ENCODE measurements at regions not wholly inside any gene's neighbourhood (a gene's known extent, or its start where the extent isn't known, plus 50 kb on each side); places are given as distances from the start of the nearest gene placed in this dataset.
A peak's percentile ranks its signal among the peaks of the same experiment; 100 is the strongest.

DNA sequence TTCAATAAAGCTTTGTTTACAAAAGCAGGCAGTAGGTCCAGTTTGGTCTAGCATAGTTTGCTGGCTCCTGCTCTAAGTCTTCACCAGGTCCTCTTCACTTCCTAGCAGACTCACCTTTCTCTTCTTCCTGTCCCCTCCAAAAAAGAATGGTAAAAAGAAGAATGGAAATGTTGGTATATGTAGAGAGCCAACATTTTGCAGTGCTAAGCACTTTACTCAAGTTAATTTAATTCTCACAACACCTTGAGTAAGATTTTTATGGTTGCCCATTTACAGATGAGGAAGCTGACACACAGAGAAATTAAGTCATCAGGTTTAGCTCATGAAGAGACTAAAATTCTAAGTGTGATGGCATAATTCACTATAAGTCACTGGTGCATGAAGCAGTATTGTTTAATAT lies 230.1 kb upstream of the PRICKLE2 start:
- Histone ChIP-seq H3K23ac (ENCODE audit: low read depth, low read length, poor library complexity) (no peak overlapping the region), H3K4me1 (ENCODE audit: control insufficient read depth in 2 of 2, insufficient read depth in 1 of 2, low read depth in 1 of 2, low read length in 2 of 2) (peaks cover 6 to 20% of the 10 kb centered on the region in 2 donors)

DNA sequence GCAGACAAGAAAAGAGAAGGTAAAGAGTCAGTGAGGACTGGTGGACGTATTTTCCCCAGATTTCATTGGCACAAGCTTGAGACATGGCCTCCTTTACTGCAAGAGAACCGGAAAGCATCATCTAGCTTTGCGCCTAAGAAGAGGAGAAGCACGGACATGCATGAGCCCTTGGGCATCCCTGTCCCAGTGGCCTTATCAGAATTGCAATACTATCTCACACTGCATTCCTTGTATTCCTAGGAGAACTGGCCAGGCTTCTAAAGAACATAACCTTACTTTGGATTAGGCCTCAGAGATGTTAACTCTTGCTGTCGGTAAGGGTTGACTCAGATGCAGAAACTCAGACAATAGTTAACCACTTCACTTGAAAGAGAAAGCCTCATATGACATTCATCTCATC lies 229.5 kb upstream of the PRICKLE2 start:
- Histone ChIP-seq H3K14ac (ENCODE audit: low read length) (no peak overlapping the region), H2BK12ac (ENCODE audit: low read length) (no peak overlapping the region), H2AFZ (ENCODE audit: low read length) (no peak overlapping the region), H3K4me2 (ENCODE audit: insufficient read depth, low read length, poor library complexity, severe bottlenecking) (no peak overlapping the region), H4K91ac (ENCODE audit: low read depth, low read length, poor library complexity) (no peak overlapping the region), H3K23ac (ENCODE audit: low read depth, low read length, poor library complexity) (no peak overlapping the region), H3K4me1 (ENCODE audit: control insufficient read depth in 2 of 2, insufficient read depth in 1 of 2, low read depth in 1 of 2, low read length in 2 of 2) (peaks cover 6 to 21% of the 10 kb centered on the region in 2 donors), H3K4ac (ENCODE audit: low read length) (no peak overlapping the region), H3K27me3 (ENCODE audit: control insufficient read depth in 3 of 3, insufficient read depth in 3 of 3, low read depth in 1 of 3, low read length in 3 of 3) (no peaks in the 10 kb centered on the region), H3K9me3 (replicated peaks in 1 of 2; ENCODE audit: control insufficient read depth in 2 of 2, insufficient read depth in 1 of 2, low read depth in 1 of 2, low read length in 2 of 2) (no peaks in the 10 kb centered on the region), H3K18ac (ENCODE audit: low read length) (no peak overlapping the region), H2AK5ac (ENCODE audit: low read depth, low read length) (no peak overlapping the region), H3K27ac (replicated peaks; ENCODE audit: low read length) (no peak overlapping the region), H2BK15ac (ENCODE audit: low read length) (no peak overlapping the region), H3K9ac (ENCODE audit: low read depth, low read length, poor library complexity) (no peak overlapping the region), H3K36me3 (replicated peaks in 1 of 2; ENCODE audit: control insufficient read depth in 2 of 2, insufficient read depth in 2 of 2, low read length in 2 of 2) (no peaks in the 10 kb centered on the region), H4K8ac (ENCODE audit: low read depth, low read length) (no peak overlapping the region), H2BK5ac (ENCODE audit: low read length) (no peak overlapping the region), H3K79me1 (ENCODE audit: low read depth, low read length) (no peaks in the 10 kb centered on the region), H3K4me3 (ENCODE audit: low read length in 2 of 2) (no peak overlapping the region), H2BK120ac (ENCODE audit: low read depth, low read length) (no peak overlapping the region)
- no peak for DNase-seq (ENCODE audit: low spot score)
- WGBS, 2 donors (ENCODE audit: extremely low coverage in 2 of 2, insufficient read length in 2 of 2, insufficient replicate concordance in 1 of 2), result no CpG with 5 or more reads among the region's 5 CpGs

More for the DNA sequence above, 230.1 kb upstream of the PRICKLE2 start:
- H2BK5ac ChIP-seq (ENCODE audit: low read length), result no peak overlapping the region
- no peak overlapping the region for H3K9ac ChIP-seq (ENCODE audit: low read depth, low read length, poor library complexity)
- H2BK120ac ChIP-seq (ENCODE audit: low read depth, low read length), result no peak overlapping the region
- H3K18ac ChIP-seq (ENCODE audit: low read length), result no peak overlapping the region
- no peak overlapping the region for H3K4ac ChIP-seq (ENCODE audit: low read length)
- no peak overlapping the region for H2BK12ac ChIP-seq (ENCODE audit: low read length)
- H4K8ac ChIP-seq (ENCODE audit: low read depth, low read length), result no peak overlapping the region
- no peaks in the 10 kb centered on the region for H3K9me3 ChIP-seq (replicated peaks in 1 of 2; ENCODE audit: control insufficient read depth in 2 of 2, insufficient read depth in 1 of 2, low read depth in 1 of 2, low read length in 2 of 2)
- H3K27me3 ChIP-seq (ENCODE audit: control insufficient read depth in 3 of 3, insufficient read depth in 3 of 3, low read depth in 1 of 3, low read length in 3 of 3), result no peaks in the 10 kb centered on the region
- no peak overlapping the region for H3K14ac ChIP-seq (ENCODE audit: low read length)
- no peak overlapping the region for H3K4me3 ChIP-seq (ENCODE audit: low read length in 2 of 2)
- no peak overlapping the region for H3K4me2 ChIP-seq (ENCODE audit: insufficient read depth, low read length, poor library complexity, severe bottlenecking)
- DNase-seq (ENCODE audit: low spot score), result no peak
- no peak overlapping the region for H2BK15ac ChIP-seq (ENCODE audit: low read length)
- no peak overlapping the region for H2AK5ac ChIP-seq (ENCODE audit: low read depth, low read length)
- H4K91ac ChIP-seq (ENCODE audit: low read depth, low read length, poor library complexity), result no peak overlapping the region
- no peak overlapping the region for H3K27ac ChIP-seq (replicated peaks; ENCODE audit: low read length)
- H3K36me3 ChIP-seq (replicated peaks in 1 of 2; ENCODE audit: control insufficient read depth in 2 of 2, insufficient read depth in 2 of 2, low read length in 2 of 2), result no peaks in the 10 kb centered on the region
- H2AFZ ChIP-seq (ENCODE audit: low read length), result no peak overlapping the region
- no peaks in the 10 kb centered on the region for H3K79me1 ChIP-seq (ENCODE audit: low read depth, low read length)

DNA sequence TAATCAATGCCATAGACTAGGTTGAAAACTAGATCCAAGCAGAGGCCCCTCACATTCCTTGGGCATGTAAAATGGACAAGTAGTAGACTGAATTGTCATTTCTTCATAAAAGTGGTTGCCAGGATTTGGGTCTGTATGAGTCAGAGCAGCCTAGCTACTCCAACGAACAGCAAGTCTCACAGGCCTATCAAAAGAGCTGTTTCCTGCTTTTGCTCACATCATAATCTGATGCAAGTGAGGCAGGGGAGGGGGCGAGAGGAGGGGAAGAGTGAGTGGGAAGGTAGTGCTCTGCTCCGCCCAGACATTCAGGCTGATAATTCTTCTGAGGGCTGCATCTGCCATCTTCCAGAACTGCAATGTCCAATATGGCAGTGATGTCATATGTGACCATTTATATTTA lies 228.9 kb upstream of the PRICKLE2 start:
- H3K4me3 ChIP-seq (ENCODE audit: low read length in 2 of 2), result no peak overlapping the region
- H3K14ac ChIP-seq (ENCODE audit: low read length), result no peak overlapping the region
- no peak overlapping the region for H3K18ac ChIP-seq (ENCODE audit: low read length)
- no CpG with 5 or more reads among the region's 3 CpGs for WGBS, 2 donors (ENCODE audit: extremely low coverage in 2 of 2, insufficient read length in 2 of 2, insufficient replicate concordance in 1 of 2)
- DNase-seq (ENCODE audit: low spot score), result no peak
- H2AFZ ChIP-seq (ENCODE audit: low read length), result peak overlapping the region; percentile 54
- no peak overlapping the region for H3K4ac ChIP-seq (ENCODE audit: low read length)
- no peaks in the 10 kb centered on the region for H3K27me3 ChIP-seq (ENCODE audit: control insufficient read depth in 3 of 3, insufficient read depth in 3 of 3, low read depth in 1 of 3, low read length in 3 of 3)
- no peak overlapping the region for H2BK5ac ChIP-seq (ENCODE audit: low read length)
- H2BK12ac ChIP-seq (ENCODE audit: low read length), result no peak overlapping the region
- H3K9ac ChIP-seq (ENCODE audit: low read depth, low read length, poor library complexity), result no peak overlapping the region
- no peak overlapping the region for H2BK15ac ChIP-seq (ENCODE audit: low read length)
- no peak overlapping the region for H2AK5ac ChIP-seq (ENCODE audit: low read depth, low read length)
- H3K9me3 ChIP-seq (replicated peaks in 1 of 2; ENCODE audit: control insufficient read depth in 2 of 2, insufficient read depth in 1 of 2, low read depth in 1 of 2, low read length in 2 of 2), result no peaks in the 10 kb centered on the region
- H4K8ac ChIP-seq (ENCODE audit: low read depth, low read length), result no peak overlapping the region
- H3K27ac ChIP-seq (replicated peaks; ENCODE audit: low read length), result no peak overlapping the region
- H4K91ac ChIP-seq (ENCODE audit: low read depth, low read length, poor library complexity), result no peak overlapping the region
- no peak overlapping the region for H3K23ac ChIP-seq (ENCODE audit: low read depth, low read length, poor library complexity)
- H3K4me2 ChIP-seq (ENCODE audit: insufficient read depth, low read length, poor library complexity, severe bottlenecking), result no peak overlapping the region
- no peak overlapping the region for H2BK120ac ChIP-seq (ENCODE audit: low read depth, low read length)
- H3K4me1 ChIP-seq (ENCODE audit: control insufficient read depth in 2 of 2, insufficient read depth in 1 of 2, low read depth in 1 of 2, low read length in 2 of 2), result peaks cover 6 to 21% of the 10 kb centered on the region in 2 donors
- no peaks in the 10 kb centered on the region for H3K36me3 ChIP-seq (replicated peaks in 1 of 2; ENCODE audit: control insufficient read depth in 2 of 2, insufficient read depth in 2 of 2, low read length in 2 of 2)
- no peaks in the 10 kb centered on the region for H3K79me1 ChIP-seq (ENCODE audit: low read depth, low read length)

DNA sequence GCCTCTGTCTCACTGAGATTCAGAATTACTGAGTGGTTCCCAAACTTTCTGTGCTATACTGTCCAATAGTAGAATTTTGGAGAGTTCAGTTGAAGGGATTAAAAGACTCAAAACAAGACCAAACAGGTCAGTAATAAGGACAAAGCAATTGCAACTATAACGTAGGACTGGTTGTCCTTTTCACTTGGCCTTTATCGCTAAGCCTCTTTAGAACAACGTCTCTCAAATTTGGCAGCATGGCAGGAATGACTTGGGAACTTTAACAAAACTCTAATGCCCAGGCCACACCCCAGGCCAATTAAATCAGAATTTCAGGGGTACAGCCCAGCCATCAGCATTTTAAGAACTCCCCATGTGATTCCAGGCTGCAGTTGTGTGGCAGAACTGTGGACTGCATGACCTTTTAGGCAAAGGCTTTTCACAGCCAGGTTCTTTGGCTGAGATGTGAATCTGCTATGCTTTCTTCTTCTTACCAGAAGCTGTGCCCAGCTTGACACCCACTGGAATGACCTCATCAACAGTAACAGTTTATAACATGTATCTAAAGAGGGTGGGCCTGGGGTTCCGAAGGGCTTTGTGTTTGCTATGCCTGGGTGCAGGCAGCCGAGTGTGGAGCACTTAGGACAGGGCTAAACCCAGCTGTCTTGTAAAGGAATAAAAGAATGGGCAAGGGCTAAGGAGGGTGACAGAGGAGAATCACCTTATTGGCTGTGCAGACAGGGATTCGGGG lies 226.2 kb upstream of the PRICKLE2 start:
- no peak overlapping the region for H3K27ac ChIP-seq (replicated peaks; ENCODE audit: low read length)

More for the DNA sequence above, 226.2 kb upstream of the PRICKLE2 start:
- H3K9ac ChIP-seq (ENCODE audit: low read depth, low read length, poor library complexity), result no peak overlapping the region
- H2BK5ac ChIP-seq (ENCODE audit: low read length), result no peak overlapping the region
- H3K79me1 ChIP-seq (ENCODE audit: low read depth, low read length), result no peaks in the 10 kb centered on the region
- no peak for DNase-seq (ENCODE audit: low spot score)
- H3K9me3 ChIP-seq (replicated peaks in 1 of 2; ENCODE audit: control insufficient read depth in 2 of 2, insufficient read depth in 1 of 2, low read depth in 1 of 2, low read length in 2 of 2), result no peaks in the 10 kb centered on the region
- H4K91ac ChIP-seq (ENCODE audit: low read depth, low read length, poor library complexity), result no peak overlapping the region
- peaks cover 3 to 22% of the 10 kb centered on the region in 2 donors for H3K4me1 ChIP-seq (ENCODE audit: control insufficient read depth in 2 of 2, insufficient read depth in 1 of 2, low read depth in 1 of 2, low read length in 2 of 2)
- no peak overlapping the region for H2BK120ac ChIP-seq (ENCODE audit: low read depth, low read length)
- WGBS, 2 donors (ENCODE audit: extremely low coverage in 2 of 2, insufficient read length in 2 of 2, insufficient replicate concordance in 1 of 2), result no CpG with 5 or more reads among the region's 6 CpGs
- no peak overlapping the region for H2BK15ac ChIP-seq (ENCODE audit: low read length)
- no peak overlapping the region for H3K4ac ChIP-seq (ENCODE audit: low read length)
- H3K36me3 ChIP-seq (replicated peaks in 1 of 2; ENCODE audit: control insufficient read depth in 2 of 2, insufficient read depth in 2 of 2, low read length in 2 of 2), result no peaks in the 10 kb centered on the region
- no peak overlapping the region for H3K4me3 ChIP-seq (ENCODE audit: low read length in 2 of 2)
- H3K14ac ChIP-seq (ENCODE audit: low read length), result no peak overlapping the region
- no peak overlapping the region for H3K18ac ChIP-seq (ENCODE audit: low read length)
- H3K23ac ChIP-seq (ENCODE audit: low read depth, low read length, poor library complexity), result no peak overlapping the region
- H2AK5ac ChIP-seq (ENCODE audit: low read depth, low read length), result no peak overlapping the region
- H3K27me3 ChIP-seq (ENCODE audit: control insufficient read depth in 3 of 3, insufficient read depth in 3 of 3, low read depth in 1 of 3, low read length in 3 of 3), result peaks cover 0 to 10% (median 0%) of the 10 kb centered on the region in 3 experiments
- H4K8ac ChIP-seq (ENCODE audit: low read depth, low read length), result no peak overlapping the region
- H3K4me2 ChIP-seq (ENCODE audit: insufficient read depth, low read length, poor library complexity, severe bottlenecking), result no peak overlapping the region
- no peak overlapping the region for H2BK12ac ChIP-seq (ENCODE audit: low read length)
- no peak overlapping the region for H2AFZ ChIP-seq (ENCODE audit: low read length)
